IMR-90 (cell line): ENCODE measurements at regions not wholly inside any gene's neighbourhood (a gene's known extent, or its start where the extent isn't known, plus 50 kb on each side); places are given as distances from the start of the nearest gene placed in this dataset.

Experiments used
- BHLHE40 ChIP-seq: fragments of 150-350 bp; IDR thresholded peaks from 2 replicates; pipeline ENCODE4 v1.6.1; 2016; ENCODE audit warnings: mild to moderate bottlenecking, low read depth, low read length
- CEBPB ChIP-seq: IDR thresholded peaks from 2 replicates; pipeline ENCODE4 v1.6.1; 2012; ENCODE audit warnings: low read depth, low read length, improper control_type of control experiment
- FOS ChIP-seq: fragments of 150-350 bp; IDR thresholded peaks from 2 replicates; pipeline ENCODE4 v1.6.1; 2016; ENCODE audit warnings: low read depth, low read length
- MAFK ChIP-seq: IDR thresholded peaks from 2 replicates; pipeline ENCODE4 v1.6.1; 2012; ENCODE audit warnings: low read depth, low read length, improper control_type of control experiment
- MXI1 ChIP-seq: IDR thresholded peaks from 2 replicates; pipeline ENCODE4 v1.6.1; 2012; ENCODE audit warnings: low read depth, mild to moderate bottlenecking, low read length, moderate library complexity, borderline replicate concordance
- NFE2L2 ChIP-seq: fragments of 150-350 bp; IDR thresholded peaks from 2 replicates; pipeline ENCODE4 v1.6.1; 2016; ENCODE audit warnings: low read depth, mild to moderate bottlenecking, low read length
- POLR2A ChIP-seq: IDR thresholded peaks from 2 replicates; pipeline ENCODE4 v1.6.1; 2012; ENCODE audit warnings: mild to moderate bottlenecking, low read depth, low read length
- RAD21 ChIP-seq: IDR thresholded peaks from 2 replicates; pipeline ENCODE4 v1.6.1; 2012; ENCODE audit warnings: low read length, improper control_type of control experiment
- RCOR1 ChIP-seq: IDR thresholded peaks from 2 replicates; pipeline ENCODE4 v1.6.1; 2012; ENCODE audit warnings: mild to moderate bottlenecking, low read length, improper control_type of control experiment; ENCODE audit not compliant: insufficient replicate concordance
- RFX5 ChIP-seq: IDR thresholded peaks from 2 replicates; pipeline ENCODE4 v1.8.0; 2012; ENCODE audit warnings: low read depth, mild to moderate bottlenecking, low read length, moderate library complexity
- SMC3 ChIP-seq: fragments of 150-350 bp; IDR thresholded peaks from 2 replicates; pipeline ENCODE4 v1.6.1; 2016; ENCODE audit warnings: low read depth, mild to moderate bottlenecking, antibody characterized with exemption, low read length, moderate library complexity
- TF ChIP-seq, protein P1 (sequence below): fragments of 150-350 bp; IDR thresholded peaks from 2 replicates; pipeline ENCODE4 v1.6.1; 2017; ENCODE audit warnings: mild to moderate bottlenecking, antibody characterized with exemption, low read length, low read depth
- TF ChIP-seq, protein P2 (sequence below): conservative IDR thresholded peaks from 2 replicates; pipeline ENCODE4 v1.5.1; 2012; ENCODE audit warnings: mild to moderate bottlenecking, low read depth, low read length, improper control_type of control experiment
- TF ChIP-seq, protein P3 (sequence below): fragments of 150-350 bp; IDR thresholded peaks from 2 replicates; pipeline ENCODE4 v1.6.1; 2016; ENCODE audit warnings: low read depth, mild to moderate bottlenecking, low read length, moderate library complexity, borderline replicate concordance

DNA sequence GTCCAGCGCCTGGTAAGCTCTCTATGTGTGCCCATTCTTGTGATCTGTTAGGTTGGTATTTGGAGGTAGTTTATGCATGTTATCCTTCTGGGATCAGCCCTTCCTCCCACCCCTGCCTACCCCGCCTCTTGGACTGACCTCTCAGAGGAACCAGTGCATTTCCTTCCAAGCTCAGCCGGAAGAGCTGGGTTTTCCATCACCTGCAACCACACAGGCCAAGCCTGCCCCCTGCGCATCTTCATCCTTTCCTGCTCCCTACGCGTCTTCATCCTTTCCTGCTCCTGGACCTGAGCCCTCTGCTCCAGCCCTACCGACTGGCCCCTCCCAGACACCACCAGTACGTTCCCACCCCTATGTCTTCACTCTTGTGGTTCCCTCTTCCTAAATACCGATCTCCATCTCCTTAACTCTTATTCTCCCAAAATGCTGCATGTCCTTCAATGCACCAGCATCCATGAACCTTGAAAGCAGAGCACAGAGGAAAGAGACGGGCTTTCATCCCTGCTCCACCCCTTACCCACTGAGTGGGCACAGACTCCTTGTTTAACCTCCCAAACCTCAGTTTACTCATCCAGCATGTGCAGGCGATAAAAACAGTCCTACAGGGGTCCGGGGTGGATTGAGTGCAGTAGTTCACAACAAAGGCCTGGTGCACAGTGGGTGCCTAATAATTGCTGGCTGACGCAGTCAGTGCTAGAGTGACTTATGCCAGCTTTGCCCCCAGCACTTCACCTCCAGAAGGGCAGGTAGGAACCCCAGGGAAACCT is 526.3 kb downstream of the MATN1 start:
- TF ChIP-seq, protein P1, sequence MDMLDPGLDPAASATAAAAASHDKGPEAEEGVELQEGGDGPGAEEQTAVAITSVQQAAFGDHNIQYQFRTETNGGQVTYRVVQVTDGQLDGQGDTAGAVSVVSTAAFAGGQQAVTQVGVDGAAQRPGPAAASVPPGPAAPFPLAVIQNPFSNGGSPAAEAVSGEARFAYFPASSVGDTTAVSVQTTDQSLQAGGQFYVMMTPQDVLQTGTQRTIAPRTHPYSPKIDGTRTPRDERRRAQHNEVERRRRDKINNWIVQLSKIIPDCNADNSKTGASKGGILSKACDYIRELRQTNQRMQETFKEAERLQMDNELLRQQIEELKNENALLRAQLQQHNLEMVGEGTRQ = no peak
- TF ChIP-seq, protein P2, sequence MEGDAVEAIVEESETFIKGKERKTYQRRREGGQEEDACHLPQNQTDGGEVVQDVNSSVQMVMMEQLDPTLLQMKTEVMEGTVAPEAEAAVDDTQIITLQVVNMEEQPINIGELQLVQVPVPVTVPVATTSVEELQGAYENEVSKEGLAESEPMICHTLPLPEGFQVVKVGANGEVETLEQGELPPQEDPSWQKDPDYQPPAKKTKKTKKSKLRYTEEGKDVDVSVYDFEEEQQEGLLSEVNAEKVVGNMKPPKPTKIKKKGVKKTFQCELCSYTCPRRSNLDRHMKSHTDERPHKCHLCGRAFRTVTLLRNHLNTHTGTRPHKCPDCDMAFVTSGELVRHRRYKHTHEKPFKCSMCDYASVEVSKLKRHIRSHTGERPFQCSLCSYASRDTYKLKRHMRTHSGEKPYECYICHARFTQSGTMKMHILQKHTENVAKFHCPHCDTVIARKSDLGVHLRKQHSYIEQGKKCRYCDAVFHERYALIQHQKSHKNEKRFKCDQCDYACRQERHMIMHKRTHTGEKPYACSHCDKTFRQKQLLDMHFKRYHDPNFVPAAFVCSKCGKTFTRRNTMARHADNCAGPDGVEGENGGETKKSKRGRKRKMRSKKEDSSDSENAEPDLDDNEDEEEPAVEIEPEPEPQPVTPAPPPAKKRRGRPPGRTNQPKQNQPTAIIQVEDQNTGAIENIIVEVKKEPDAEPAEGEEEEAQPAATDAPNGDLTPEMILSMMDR = no peak
- TF ChIP-seq MXI1 (no peak), CEBPB (no peak), POLR2A (no peak), RCOR1 (no peak), SMC3 (no peak), RFX5 (no peak), RAD21 (no peak), FOS (no peak), MAFK (no peak), NFE2L2 (no peak), BHLHE40 (no peak)
- TF ChIP-seq, protein P3, sequence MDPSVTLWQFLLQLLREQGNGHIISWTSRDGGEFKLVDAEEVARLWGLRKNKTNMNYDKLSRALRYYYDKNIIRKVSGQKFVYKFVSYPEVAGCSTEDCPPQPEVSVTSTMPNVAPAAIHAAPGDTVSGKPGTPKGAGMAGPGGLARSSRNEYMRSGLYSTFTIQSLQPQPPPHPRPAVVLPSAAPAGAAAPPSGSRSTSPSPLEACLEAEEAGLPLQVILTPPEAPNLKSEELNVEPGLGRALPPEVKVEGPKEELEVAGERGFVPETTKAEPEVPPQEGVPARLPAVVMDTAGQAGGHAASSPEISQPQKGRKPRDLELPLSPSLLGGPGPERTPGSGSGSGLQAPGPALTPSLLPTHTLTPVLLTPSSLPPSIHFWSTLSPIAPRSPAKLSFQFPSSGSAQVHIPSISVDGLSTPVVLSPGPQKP = no peak
